GM12873 (cell line): ENCODE measurements at regions not wholly inside any gene's neighbourhood (a gene's known extent, or its start where the extent isn't known, plus 50 kb on each side); places are given as distances from the start of the nearest gene placed in this dataset.

ENCODE experiments used
- TF ChIP-seq, protein P1 (sequence below): IDR thresholded peaks from 2 replicates; pipeline ENCODE4 v1.5.1; 2012; ENCODE audit warnings: low read depth, mild to moderate bottlenecking, moderate library complexity, low read length, control low read depth; ENCODE audit not compliant: insufficient read depth; ENCODE audit errors: missing control alignments

DNA sequence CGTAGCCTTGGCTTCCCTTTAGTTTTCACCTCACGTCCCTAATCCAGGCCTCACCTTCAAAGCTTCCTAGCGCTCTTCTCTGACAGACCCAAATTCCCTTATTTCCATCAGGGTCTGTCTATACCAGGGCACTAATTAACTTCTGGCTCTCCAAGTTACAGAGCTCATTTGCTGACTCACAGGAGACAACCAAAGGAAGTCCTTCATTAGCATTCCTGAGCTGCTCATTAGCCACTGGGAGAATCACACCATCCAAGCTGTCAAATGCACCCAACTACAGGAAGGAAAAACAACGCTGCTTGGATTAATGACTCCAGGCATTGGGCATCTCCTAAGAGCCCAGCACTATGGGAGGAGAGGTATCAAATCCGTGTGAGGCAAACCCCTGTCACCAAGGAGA, 109.8 kb upstream of the ALK start:
- TF ChIP-seq, protein P1, sequence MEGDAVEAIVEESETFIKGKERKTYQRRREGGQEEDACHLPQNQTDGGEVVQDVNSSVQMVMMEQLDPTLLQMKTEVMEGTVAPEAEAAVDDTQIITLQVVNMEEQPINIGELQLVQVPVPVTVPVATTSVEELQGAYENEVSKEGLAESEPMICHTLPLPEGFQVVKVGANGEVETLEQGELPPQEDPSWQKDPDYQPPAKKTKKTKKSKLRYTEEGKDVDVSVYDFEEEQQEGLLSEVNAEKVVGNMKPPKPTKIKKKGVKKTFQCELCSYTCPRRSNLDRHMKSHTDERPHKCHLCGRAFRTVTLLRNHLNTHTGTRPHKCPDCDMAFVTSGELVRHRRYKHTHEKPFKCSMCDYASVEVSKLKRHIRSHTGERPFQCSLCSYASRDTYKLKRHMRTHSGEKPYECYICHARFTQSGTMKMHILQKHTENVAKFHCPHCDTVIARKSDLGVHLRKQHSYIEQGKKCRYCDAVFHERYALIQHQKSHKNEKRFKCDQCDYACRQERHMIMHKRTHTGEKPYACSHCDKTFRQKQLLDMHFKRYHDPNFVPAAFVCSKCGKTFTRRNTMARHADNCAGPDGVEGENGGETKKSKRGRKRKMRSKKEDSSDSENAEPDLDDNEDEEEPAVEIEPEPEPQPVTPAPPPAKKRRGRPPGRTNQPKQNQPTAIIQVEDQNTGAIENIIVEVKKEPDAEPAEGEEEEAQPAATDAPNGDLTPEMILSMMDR = no peak

DNA sequence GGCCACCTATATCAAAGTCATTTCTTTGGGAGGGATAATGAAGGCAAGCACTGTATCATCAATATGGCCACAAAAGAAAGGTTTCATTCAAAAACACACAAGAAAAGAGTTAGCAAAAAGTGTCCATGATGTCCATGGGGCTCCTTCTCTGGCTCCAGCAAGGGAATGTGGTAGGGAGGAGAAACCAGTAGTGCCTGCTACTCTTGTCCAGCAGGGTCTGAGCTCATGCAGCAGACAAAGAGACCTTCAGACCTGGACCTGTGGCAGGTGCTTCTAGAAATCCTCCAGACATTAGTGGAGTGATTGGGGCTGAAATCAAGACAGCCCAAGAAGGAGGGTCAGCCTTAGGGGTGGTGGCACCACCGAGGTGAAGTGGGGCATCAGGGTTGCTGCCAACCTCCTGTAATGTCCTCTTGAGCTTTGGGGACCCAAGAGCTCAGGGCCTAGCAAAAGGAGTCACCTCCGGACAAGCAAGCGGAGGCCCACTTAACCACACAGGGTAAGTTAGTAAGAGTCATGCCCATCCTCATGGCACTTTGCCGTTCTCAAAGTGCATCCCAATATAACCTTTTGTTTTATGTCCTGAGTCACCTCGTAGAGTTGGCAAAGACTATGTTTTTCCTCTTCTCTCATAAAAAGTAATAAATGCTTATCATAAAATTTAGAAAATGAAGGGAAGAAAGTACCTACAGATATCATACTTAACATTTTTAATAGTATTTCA, 112.6 kb upstream of the YPEL5 start:
- TF ChIP-seq, protein P1 = no peak

DNA sequence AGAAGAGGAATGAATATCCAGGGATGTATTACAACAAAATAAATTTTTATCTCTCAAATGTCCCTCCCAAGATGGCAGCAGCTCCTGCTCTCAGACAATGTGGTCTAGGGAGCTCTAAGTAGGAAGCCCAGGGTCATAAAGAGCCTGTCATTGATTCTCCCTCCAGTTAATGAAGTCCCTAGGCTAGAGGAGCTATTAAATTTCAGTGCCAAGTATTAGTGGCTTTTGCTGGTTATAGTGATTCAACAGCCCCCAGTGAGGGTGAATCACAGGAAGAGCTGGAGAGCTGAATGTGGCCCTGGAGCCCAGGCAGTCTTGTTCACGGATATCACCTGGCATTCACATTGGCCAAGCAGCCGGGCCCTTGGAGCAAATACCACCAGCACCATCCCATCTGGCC, 109.8 kb upstream of the YPEL5 start:
- TF ChIP-seq, protein P1 = no peak

DNA sequence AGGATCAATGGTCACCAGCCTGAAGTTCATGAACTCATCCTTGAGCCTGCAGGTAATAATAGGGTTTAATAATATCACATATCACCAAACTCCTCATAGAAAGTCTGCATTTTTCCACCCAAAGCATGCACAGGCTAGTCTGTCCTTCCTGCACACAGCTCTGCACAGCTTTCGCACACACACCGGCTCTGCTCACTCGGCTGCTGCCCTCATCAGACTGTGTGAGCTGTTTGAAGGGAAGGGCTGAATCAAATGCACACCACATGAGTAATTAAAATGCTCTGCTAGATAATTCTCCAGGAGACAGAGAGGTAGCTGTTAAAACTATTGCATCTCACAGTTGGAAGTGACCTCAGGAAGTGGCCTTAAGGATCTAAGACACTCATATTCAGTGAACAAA, 108.4 kb upstream of the YPEL5 start:
- TF ChIP-seq, protein P1 = no peak

DNA sequence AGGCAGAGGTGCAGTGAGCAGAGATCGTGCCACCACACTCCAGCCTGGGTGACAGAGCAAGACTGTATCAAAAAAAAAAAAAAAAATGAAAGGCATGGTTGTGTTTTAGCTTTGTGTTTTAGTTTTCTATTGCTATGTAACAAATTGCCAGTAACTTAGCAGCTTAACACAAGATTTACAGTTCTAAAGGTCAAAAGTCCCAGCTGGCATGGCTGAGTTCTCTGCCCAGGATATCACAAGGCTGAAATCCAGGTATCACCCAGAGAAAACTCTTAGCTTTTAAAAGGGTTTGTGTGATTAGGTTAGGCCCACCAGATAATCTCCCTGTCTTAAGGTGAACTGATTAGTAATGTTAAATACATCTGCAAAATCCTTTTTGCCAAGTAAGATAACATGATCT, 107.7 kb upstream of the YPEL5 start:
- TF ChIP-seq, protein P1 = no peak

DNA sequence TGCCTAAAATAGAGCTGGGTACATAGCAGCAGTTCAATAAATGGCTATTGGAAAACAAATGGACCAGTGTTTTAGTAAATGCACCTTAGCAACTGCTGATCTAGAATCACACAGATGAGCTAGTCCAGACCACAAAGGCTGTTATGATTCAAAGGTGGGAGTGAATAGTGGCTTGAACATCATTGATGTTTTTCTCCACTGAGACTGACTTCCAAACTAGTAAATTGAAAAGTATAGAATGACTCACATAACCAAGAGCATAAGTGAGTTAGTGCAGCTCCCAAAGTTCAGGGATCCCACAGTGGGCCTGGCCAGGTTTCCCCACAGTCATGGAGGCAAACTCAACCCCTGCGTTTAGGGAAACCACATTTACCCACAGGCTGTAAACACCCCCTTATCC, 106.7 kb upstream of the YPEL5 start:
- TF ChIP-seq, protein P1 = no peak

DNA sequence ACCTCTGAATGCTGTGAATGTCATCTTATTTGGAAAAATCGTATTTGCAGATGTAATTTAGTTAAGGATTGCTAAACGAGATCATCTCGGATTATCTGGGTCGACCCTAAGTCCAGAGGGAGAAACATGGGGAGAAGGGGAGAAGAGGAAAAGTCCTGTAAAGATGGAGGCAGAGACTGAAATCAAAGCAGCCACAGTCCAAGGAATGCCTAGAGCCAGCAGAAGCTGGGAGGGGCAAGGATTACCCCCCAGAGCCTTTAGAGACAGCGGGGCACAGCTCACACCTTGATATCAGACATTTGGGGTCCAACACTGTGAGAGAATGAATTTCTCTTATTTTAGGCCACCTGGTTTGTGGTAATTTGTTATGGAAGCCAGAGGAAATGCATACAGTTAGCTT, 104.9 kb upstream of the YPEL5 start:
- TF ChIP-seq, protein P1 = no peak
